HFFc6 (cell line): ENCODE measurements at regions not wholly inside any gene's neighbourhood (a gene's known extent, or its start where the extent isn't known, plus 50 kb on each side); places are given as distances from the start of the nearest gene placed in this dataset.

Source experiments
- DNase-seq: peaks from one replicate; pipeline ENCODE4 v3.0.0-alpha.2; 2018
- H3K27ac Mint-ChIP-seq: 2 replicates; pipeline ENCODE4 v1.8.0; 2020; ENCODE audit warnings: mild to moderate bottlenecking, mixed read lengths
- H3K27me3 Mint-ChIP-seq: 2 replicates; pipeline ENCODE4 v1.8.0; 2021; ENCODE audit warnings: mild to moderate bottlenecking, moderate library complexity, mixed read lengths; ENCODE audit not compliant: insufficient read depth
- H3K36me3 Mint-ChIP-seq: 2 replicates; pipeline ENCODE4 v1.8.0; 2021; ENCODE audit warnings: low read depth, mixed read lengths
- H3K4me1 Mint-ChIP-seq: 2 replicates; pipeline ENCODE4 v1.8.0; 2020; ENCODE audit warnings: low read depth, mixed read lengths
- H3K4me3 Mint-ChIP-seq: 2 replicates; pipeline ENCODE4 v1.8.0; 2020; ENCODE audit warnings: mild to moderate bottlenecking, moderate library complexity, mixed read lengths
- H3K9me3 Mint-ChIP-seq: 2 replicates; pipeline ENCODE4 v1.8.0; 2020; ENCODE audit warnings: mild to moderate bottlenecking, mixed read lengths
- CTCF ChIP-seq: fragments of 200-600 bp; sonication (generic); IDR thresholded peaks from 2 replicates; pipeline ENCODE4 v1.5.0; 2021; ENCODE audit warnings: antibody characterized with exemption, mild to moderate bottlenecking

DNA sequence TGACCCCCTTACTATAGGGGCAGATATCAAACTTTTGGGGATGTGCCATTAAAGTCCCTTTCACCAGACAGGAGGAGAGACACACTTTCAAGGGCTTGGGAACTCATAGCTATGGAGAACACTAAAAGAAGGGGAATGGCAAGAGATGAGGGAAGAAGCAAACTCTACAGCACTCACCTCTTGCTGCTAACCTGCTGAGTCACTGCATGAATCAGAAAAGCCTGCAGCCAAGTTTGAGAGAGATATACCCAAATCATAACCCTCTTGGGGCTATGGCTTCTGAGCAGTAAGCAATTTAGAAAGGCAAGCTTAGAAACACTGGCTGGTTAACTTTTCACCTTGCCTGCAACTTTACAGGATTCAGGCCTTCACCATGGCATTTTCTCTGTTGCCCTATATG lies 1028.0 kb downstream of the UQCRFS1 start:
- H3K4me1 Mint-ChIP-seq = no peaks in the 10 kb centered on the region
- H3K27ac Mint-ChIP-seq = no peak overlapping the region
- no peak for DNase-seq
- TF ChIP-seq CTCF = no peak
- H3K27me3 Mint-ChIP-seq = no peaks in the 10 kb centered on the region; the same call in 1 of the 2 replicates
- no peak overlapping the region for H3K4me3 Mint-ChIP-seq
- H3K36me3 Mint-ChIP-seq = no peaks in the 10 kb centered on the region
- peaks cover 51% of the 10 kb centered on the region for H3K9me3 Mint-ChIP-seq

GRCh38 chr19:28176193-28176592 lies 1036.8 kb downstream of the UQCRFS1 start:
- no peaks in the 10 kb centered on the region for H3K4me1 Mint-ChIP-seq
- peaks cover 15% of the 10 kb centered on the region; the same call in 1 of the 2 replicates for H3K36me3 Mint-ChIP-seq
- H3K9me3 Mint-ChIP-seq = peaks cover 60% of the 10 kb centered on the region
- H3K27ac Mint-ChIP-seq = no peak overlapping the region
- no peak for TF ChIP-seq CTCF
- DNase-seq = no peak
- no peaks in the 10 kb centered on the region; the same call in 1 of the 2 replicates for H3K27me3 Mint-ChIP-seq
- H3K4me3 Mint-ChIP-seq = no peak overlapping the region

DNA sequence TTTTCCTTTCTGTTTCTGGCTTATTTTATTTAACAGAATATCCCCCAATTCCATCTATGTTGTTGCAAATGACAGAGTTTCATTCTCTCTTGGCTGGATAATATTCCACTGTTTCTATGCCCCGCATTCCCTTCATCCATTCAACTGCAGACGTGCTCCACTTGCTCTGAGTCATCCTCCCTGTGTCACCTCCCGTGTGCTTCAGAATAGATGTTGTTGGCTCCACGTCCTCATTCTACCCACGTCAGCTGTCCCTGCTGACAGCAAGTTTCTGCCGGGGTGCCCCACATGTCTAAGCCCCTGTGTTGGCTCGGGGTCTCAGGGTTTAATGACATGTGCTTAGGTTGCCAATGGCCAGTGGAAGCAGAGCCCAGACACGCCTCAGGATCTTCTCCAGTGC lies 1041.0 kb downstream of the UQCRFS1 start:
- Mint-ChIP-seq H3K27me3 (no peaks in the 10 kb centered on the region; the same call in 1 of the 2 replicates), H3K27ac (no peak overlapping the region), H3K9me3 (peaks cover 72% of the 10 kb centered on the region), H3K4me3 (no peak overlapping the region), H3K4me1 (no peaks in the 10 kb centered on the region), H3K36me3 (peaks cover 19% of the 10 kb centered on the region; the same call in 1 of the 2 replicates)
- no peak for DNase-seq
- no peak for TF ChIP-seq CTCF

- TF ChIP-seq CTCF = no peak
- no peaks in the 10 kb centered on the region for H3K4me1 Mint-ChIP-seq
- no peaks in the 10 kb centered on the region; the same call in 1 of the 2 replicates for H3K27me3 Mint-ChIP-seq
- no peak overlapping the region for H3K4me3 Mint-ChIP-seq
- H3K9me3 Mint-ChIP-seq = peaks cover 65% of the 10 kb centered on the region
- peaks cover 23% of the 10 kb centered on the region; the same call in 1 of the 2 replicates for H3K36me3 Mint-ChIP-seq
- no peak for DNase-seq
- no peak overlapping the region for H3K27ac Mint-ChIP-seq
Observed at GRCh38 chr19:28170066-28170465, 1042.9 kb downstream of the UQCRFS1 start.

- DNase-seq = no peak
- no peaks in the 10 kb centered on the region for H3K4me1 Mint-ChIP-seq
- H3K9me3 Mint-ChIP-seq = peaks cover 62% of the 10 kb centered on the region
- no peaks in the 10 kb centered on the region; the same call in 1 of the 2 replicates for H3K27me3 Mint-ChIP-seq
- peaks cover 23% of the 10 kb centered on the region; the same call in 1 of the 2 replicates for H3K36me3 Mint-ChIP-seq
- no peak overlapping the region for H3K27ac Mint-ChIP-seq
- no peak for TF ChIP-seq CTCF
- no peak overlapping the region for H3K4me3 Mint-ChIP-seq
Observed at GRCh38 chr19:28169168-28169887, 1043.6 kb downstream of the UQCRFS1 start.
